Testis (tissue), 2 donors: ENCODE measurements at regions not wholly inside any gene's neighbourhood (a gene's known extent, or its start where the extent isn't known, plus 50 kb on each side); places are given as distances from the start of the nearest gene placed in this dataset.
"Not testable (repeated sequence)": the region's sequence is repeated elsewhere in the genome, so short reads cannot be mapped to it uniquely, and the experiment has no call there.

Experiments used
- CTCF ChIP-seq, 3 experiments: fragments of 450-650 bp in 2 of 3; fragments of 200-600 bp in 1 of 3; sonication (generic) in 1 of 3; IDR thresholded peaks; one replicate each; pipeline ENCODE4 v1.5.1; 2016 to 2019; ENCODE audit warnings: antibody characterized with exemption in 3 of 3, mild to moderate bottlenecking in 2 of 3, moderate library complexity in 1 of 3
- POLR2A ChIP-seq: fragments of 450-650 bp; IDR thresholded peaks from one replicate; pipeline ENCODE4 v1.6.1; 2017; ENCODE audit warnings: antibody characterized with exemption, mild to moderate bottlenecking, moderate library complexity

- TF ChIP-seq CTCF (IDR thresholded peaks at IDR 0.05); POLR2A: not testable (repeated sequence)
Measured at GRCh38 chr15:77934516-77934915, 143.0 kb downstream of the TBC1D2B start.
